ENCODE measurements at regions not wholly inside any gene's neighbourhood (a gene's known extent, or its start where the extent isn't known, plus 50 kb on each side); places are given as distances from the start of the nearest gene placed in this dataset.
"Not testable (repeated sequence)": the region's sequence is repeated elsewhere in the genome, so short reads cannot be mapped to it uniquely, and the experiment has no call there.

DNA sequence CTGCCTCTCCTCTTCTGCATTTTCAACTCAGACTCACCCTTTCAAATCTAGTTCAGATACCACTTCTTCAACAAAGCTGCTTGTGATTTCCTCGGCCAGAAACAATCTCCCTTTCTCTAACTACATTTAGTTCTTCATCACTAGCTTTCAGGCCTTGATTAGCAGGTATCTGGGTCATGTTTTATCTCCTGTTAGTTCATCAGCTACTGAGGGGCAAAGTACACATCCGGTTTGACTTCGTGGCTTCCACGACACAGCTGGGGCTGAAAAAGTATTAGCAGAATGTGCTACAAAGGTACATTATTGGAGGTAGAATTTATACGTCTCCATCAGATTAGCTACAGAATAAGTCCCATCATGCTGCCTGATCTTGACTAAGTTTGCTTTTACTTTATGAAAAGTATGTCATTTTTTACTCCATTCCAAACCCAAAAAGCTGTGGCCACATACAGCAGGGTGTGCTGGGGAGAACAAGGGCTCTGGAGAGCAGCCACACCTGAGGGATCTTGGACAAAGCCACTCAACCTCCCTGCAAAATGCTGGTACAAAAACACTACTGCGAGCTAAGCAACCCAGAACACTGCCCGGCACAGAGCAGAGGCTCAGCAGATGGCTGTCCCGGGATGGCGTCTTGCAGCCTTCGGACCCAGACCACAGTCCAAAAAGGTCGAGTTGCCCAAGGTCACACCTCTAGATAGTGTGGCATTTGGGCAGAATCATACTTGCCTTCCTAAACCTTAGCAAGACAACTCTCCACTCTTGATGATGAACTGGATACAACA lies 120.5 kb upstream of the PRKX start:
- DNase-seq (ENCODE audit: low read depth) = not testable (repeated sequence)

DNA sequence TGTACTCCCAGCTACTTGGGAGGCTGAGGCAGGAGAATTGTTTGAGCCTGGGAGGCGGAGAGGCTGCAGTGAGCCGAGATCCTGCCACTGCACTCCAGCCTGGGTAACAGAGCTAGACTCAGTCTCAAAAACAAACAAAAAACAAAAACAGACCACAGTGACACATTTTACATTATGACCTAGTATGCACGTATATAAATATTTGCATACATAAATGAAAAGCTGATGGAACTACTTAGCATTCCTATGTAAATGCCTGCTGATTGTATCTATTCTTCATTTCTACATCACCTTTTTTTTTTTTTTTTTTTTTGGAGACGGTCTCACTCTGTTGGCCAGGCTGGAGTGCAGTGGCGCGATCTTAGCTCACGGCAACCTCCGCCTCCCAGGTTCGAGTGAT lies 116.6 kb upstream of the PRKX start:
- DNase-seq (ENCODE audit: low read depth) = not testable (repeated sequence)

DNA sequence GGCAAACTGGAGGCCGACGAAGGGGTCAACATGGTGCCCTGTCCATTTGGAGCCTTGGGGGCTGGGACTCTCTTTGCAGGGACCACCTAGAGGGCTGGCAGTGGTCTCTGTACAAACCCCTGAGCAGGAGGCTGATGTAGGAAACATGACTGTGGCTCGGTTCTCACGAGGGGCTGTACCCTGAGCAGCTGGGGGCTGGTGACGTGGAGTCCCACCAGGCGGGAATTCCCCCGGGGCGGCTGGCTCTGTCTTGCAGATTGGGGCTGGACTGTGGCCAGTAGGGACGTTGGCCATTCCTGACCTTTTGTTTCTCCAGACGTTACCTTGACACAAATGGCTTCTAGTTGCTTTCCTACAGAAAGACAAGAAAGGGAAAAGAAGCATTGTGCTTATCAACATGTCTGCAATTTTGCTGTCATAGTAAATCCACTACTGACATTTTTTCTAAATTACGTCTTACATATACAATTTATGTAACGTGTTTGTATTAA lies 115.6 kb upstream of the PRKX start:
- not testable (repeated sequence) for DNase-seq (ENCODE audit: low read depth)

DNA sequence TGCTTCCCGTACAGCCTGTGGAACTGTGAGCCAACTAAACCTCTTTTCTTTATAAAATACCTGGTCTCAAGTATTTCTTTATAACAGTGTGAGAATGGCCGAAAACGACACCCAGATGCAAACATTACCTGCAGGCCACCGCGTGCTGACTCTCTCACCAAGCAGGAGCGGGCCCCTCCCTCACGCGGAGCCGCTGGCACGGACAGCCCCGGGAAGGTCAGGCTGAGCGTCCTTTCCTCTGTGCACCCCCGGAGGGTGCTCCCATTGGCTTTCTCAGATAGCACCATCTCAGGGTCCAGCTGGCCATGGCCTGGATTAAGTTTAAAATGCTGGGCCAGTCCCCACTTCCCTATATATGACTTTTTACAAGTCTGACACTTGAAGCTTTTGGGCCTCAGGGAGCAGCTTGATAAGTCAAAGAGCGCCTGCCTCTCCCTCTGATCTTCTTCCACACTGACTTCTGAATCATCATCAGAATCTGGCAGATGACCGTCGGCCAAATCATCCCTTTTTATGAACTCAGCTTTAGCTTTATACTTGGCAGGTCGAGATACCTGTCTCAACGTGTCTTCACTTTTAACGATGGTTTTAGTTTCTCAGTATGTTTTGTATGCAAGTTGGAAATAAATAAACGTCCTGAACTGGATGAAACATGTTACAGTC lies 115.1 kb upstream of the PRKX start:
- DNase-seq (ENCODE audit: low read depth) = not testable (repeated sequence)

DNA sequence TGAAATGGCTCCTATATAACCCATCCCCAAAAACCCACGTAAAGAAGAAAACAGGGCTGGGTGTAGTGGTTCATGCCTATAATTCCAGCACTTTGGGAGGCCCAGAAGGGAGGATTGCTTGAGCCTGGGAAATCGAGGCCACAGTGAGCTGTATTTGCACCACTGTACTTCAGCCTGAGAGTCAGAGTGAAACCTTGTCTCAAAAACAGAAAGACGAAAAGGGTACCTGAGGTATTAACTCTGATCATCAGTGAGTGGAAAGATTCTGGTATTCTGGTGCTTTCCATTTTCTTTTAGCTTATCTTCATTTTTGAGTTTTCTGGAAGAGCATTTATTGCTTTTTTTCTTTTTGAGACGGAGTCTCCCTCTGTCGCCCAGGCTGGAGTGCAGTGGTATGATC lies 110.6 kb upstream of the PRKX start:
- DNase-seq (ENCODE audit: low read depth) = not testable (repeated sequence)

DNA sequence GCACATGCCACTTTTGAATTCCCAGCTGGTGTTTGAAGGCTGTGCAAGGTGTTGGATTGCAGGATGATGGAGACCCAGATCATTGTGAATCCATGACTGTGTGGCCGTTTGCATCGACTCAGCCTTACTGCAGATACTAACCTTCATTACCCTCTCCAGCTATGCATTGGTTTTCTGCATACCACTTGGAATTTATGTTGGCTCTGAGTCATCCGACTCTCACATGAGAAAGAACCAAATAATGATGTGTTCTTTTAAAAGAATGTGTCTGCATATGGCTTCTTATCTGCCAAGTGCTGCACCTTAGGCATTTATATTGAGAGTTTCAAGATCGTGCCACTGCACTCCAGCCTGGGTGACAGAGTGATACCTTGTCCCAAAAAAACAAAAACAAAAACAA lies 106.7 kb upstream of the PRKX start:
- no peak for DNase-seq (ENCODE audit: low read depth)

DNA sequence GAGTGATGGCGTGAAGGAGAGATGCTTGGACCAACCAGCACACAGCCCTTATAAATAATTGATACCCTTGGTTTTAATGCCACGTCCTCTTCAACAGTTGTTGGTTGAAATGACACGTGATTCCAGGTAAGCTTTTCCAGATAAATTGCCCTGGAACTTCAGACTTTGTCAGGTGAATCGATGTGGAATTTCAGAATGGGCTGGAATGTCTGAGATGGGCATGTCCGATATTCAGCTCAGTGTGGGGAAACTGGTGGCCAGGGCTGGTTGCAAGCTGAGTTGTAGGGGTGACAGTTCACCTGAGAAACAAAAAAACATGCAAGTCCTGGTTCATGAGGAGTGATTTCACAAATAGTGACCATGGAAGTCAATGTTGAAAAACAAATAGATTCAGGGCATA lies 104.0 kb upstream of the PRKX start:
- DNase-seq (ENCODE audit: low read depth) = not testable (repeated sequence)

DNA sequence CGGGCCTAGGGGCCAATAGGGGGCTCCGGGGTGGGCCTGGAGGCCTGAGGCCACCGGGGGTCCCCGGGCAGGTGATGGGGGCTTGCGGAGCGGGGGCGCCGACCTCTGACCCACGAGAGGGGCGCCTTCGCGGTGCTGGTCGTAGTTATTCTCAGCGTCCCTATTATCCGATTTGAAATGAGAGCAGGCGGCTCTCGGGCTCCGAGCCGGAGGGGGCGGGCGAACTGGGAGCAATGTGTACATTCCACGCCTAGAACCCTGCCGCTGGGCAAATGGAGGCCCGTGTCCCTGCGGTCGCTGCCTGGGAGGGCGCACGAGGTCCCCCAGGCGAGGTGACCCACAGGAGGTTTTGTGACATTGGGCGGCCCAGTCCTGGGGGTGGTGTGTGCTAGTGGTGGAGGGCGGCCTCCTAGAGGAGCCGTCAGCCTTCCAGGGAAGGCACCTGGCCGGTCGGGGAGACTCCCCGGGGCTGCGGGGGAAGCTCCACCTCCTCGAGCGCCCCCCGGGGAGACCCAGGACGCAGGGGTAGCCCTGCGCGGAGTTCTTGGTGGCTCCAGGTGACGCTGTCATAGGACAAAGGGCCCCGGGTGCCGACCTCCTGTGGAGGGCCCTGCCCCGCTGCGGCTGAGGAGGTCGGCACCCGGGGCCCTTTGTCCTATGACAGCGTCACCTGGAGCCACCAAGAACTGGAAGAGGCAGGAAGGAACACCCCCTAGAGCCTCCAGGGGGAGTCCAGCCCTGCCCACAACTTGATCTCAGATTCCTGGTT lies 102.6 kb upstream of the PRKX start:
- peak; percentile 31 for DNase-seq (ENCODE audit: low read depth)

DNA sequence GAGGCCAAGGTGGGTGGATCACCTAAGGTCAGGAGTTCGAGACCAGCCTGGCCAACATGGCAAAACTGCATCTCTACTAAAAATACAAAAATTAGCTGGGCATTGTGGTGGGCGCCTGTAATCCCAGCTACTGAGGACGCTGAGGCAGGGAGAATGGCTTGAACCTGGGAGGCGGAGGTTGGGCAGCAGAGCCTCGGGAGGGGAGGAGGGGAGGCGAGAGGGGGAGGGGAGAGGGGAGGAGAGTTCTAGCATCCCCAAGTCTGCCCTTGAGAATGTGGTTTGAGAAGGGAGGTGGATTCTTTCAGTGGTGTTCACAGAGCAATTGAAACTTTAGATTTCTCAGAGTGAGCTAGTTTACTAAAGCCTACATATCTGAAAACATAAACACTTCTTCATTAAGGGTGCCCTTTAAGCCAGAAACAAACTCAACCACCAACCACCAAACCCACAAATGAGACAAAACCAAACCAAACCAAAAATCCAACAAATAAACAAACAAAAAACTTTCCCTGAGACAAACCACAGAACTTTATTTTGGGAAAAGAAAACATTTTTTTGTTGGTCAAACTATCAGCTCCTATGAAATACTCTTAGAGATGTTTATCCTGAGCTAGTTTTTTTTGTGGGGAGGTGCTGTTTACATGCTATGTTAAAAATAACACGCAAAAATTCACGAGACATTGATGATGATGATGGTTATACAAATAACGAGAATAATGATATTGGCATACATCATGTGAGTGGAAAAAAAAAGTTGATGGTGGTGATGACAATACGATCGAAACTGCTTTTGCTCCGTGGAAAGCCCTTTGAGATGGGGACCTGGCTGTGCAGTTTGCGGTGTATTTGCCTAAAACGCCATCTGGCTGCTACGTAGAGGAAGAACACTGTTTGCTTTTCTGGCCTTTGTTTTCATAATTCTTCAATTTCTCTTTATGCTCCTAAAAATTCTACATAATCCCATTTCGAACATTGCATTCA lies 98.2 kb upstream of the PRKX start:
- peak; percentile 12 for DNase-seq (ENCODE audit: low read depth)

DNA sequence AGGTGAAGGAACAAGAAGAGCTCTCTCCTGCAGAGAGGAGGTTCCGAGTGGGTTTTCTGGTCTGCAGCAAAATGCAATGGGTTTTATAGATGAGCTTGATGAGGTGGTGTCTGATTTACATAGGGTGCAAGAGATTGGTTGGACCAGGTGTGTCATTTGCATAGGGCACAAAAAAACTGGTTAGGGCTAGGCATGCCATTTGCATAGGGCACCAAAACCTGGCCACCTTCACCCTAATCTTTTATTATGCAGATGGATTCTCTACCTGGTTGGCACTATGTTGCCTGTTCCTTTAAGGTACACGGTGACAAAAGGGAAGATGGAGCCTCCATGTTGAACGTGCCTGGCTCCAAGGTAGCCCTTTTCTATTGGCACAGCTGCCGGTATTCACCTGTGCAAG lies 94.5 kb upstream of the PRKX start:
- no peak for DNase-seq (ENCODE audit: low read depth)

DNA sequence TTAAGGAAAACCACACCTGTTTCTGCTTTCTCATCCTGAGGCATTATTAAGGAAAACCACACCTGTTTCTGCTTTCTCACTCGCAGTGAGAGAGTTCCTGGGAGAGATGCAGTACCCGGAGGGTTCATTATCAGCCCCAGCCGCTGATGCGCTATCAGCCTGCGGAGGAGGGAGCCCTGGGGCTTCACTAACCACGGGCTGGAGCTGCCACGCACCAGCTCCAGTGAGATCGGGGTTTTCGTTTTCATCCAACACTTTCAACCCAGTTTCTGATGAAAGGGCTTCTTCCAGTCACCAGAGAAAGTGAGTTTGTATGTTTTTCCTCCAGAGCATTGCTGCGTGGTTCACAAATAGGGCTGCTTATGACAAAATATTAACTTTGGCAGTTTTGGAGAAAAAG lies 93.2 kb upstream of the PRKX start:
- no peak for DNase-seq (ENCODE audit: low read depth)

DNA sequence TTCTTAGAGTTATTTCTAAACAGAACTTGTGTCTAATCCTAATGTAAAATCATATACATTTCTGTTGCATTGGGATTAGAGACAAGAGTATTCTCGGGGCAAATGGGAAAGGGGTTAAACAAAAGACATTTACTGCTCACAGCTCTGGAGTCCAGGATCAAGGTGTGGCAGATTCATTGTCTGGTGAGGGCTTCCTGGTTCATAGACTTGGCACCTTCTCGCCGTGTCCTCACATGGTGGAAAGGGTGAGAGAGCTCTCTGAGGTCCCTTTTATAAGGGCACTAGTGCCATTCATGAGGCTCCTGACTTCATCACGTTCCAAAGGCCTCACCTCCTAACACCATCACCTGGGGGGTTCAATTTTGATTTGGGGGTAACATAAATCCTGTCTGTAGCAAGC lies 90.3 kb upstream of the PRKX start:
- DNase-seq (ENCODE audit: low read depth) = no peak

DNA sequence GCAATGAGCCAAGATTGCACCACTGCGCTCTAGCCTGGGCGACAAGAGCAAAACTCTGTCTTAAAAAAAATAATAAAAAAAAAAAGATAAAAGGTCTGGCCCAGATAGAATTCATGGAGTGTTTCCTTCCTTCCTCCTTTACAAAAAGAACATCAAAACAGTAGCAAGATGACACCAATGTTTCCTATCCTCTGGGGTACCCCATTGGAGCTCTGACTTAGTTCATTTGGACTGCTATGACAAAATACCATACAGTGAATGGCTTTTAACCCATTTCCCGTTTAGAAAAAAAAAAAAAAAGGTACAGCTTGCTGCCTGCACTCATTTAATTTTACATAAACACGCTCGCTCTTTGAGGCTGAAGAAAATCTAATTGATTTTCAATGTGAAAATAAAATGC lies 89.9 kb upstream of the PRKX start:
- DNase-seq (ENCODE audit: low read depth) = no peak

DNA sequence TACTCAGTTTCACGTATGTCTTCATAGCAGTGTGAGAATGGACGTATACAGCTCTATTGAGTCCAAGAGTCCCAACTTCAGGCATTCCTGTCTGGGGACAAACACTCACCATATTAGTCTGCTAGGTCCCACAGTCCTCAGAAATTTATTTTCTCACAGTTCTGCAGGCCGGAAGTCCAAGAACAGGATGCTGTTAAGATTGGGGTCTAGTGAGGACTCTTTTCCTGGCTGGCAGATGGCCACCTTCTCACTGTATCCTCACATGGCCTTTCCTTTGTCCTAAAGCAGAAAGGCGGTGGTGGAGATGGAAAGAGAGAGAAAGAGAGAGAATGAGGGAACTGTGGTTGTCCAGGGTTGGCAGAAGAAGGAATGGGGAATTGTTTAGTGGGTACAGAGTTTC lies 82.0 kb upstream of the PRKX start:
- DNase-seq (ENCODE audit: low read depth) = not testable (repeated sequence)

DNA sequence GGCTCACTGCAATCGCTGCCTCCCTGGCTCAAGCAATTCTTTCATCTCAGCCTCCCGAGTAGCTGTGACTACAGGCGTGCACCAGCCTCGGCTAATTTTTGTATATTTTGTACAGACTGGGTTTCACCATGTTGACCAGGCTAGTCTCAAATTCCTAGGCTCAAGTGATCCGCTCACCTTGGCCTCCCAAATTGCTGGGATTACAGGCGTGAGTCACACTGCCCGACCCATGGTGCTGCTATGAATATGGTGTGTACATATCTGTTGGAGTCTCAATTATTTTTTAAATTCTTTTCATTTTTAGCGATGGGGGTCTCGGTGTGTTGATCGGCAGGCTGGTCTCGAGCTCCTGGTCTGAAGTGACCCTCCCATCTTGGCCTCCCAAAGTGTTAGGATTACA lies 78.0 kb upstream of the PRKX start:
- no peak for DNase-seq (ENCODE audit: low read depth)

DNA sequence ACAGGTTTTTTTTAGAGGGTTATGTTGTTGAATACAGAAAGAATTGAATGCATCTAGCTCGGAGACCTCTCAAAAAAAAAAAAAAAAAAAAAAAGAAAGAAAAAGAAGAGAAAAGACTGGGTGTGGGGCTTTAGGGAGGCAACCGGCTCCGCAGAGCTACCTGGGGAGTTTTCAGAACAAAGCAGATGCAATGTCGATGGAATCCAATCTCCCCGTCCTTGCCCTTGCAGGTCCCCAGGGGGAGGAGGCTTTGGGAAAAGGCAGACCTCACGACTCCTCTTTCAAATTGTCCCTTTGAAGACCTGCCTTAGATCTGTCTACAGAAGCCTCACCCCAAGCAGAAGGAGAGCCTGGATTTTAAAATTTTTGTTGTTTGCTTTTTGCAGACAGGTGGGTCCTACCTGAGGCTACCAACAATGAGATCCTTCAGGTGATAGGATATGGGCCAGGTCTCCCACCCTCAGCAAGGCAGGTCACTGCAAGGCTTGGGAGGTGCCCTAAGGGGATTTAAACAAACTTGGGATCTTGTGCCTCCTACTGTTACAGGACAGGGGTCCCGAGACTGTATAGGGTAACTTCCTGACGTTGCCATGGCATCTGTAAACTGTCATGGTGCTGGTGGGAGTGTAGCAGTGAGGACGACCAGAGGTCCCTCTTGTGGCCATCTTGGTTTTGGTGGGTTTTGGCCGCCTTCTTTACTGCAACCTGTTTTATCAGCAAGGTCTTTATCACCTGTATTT lies 75.2 kb upstream of the PRKX start:
- no peak for DNase-seq (ENCODE audit: low read depth)

DNA sequence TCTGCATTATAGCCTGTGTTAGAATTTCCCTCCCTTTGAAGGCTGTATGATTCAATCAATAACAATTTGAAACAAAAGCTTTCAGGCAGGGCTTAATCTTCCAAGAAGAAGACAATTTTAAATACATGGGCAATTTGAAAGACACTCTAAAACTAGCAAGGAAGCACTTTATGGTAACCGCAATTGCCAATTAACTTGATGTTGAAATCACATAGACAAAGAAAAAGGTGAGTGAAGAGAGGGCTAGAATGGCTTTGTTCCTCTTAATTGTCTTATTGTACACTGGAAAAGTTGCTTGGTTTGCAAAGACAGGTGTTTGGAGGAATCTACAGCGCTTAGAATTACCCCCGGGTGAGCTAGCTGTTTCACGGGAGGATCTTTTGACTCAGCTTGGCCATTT lies 74.4 kb upstream of the PRKX start:
- DNase-seq (ENCODE audit: low read depth) = no peak

DNA sequence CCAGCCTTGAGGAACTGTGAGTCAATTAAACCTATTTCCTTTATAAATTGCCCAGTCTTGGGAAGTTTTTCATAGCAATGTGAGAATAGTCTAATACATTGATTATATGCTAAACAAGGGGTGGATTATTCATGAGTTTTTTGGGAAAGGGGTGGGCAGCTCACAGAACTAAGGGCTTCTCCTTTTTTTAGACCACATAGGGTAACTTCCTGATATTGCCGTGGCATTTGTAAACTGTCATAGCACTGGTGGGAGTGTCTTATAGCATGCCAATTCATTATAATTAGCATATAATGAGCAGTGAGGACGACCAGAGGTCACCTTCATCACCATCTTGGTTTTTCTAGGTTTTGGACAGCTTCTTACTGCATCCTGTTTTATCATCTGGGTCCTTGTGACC lies 72.4 kb upstream of the PRKX start:
- not testable (repeated sequence) for DNase-seq (ENCODE audit: low read depth)

DNA sequence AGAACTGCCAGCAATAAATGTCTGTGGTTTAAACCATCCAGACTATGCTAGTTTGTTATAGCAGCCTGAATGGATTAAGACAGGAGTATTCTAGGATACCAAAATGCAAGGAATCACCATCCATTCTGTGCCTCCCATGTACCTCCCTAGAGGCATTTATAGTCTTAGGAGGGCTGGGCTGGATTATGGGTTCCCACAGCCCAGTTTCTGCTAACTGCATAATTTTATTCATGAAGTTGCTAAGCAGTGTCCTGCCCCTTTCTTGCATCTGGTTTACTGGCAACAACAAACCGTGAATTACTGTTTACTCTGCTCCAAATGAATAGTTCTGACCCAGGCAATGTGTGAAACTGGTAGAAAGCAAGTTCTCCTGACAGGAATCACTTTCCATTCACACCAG lies 67.1 kb upstream of the PRKX start:
- DNase-seq (ENCODE audit: low read depth) = no peak

DNA sequence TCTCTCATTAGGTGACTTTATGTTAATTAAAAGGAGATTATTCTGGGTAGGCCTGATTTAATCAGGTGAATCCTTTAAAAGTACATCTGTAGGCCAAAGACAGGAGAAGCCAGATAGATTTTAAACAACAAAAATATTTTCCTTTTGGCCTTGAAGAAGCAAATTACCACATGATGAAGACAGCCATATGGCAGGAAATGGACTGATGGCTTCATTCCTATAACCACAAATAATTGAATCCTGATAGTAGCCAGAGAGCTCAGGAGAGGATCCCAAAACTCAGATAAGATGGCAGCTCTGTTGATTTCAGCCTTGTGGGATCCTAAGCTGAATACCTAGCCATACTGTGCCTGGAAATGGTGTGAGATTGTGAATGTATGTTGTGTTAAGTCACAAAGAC lies 66.1 kb upstream of the PRKX start:
- DNase-seq (ENCODE audit: low read depth) = no peak

DNA sequence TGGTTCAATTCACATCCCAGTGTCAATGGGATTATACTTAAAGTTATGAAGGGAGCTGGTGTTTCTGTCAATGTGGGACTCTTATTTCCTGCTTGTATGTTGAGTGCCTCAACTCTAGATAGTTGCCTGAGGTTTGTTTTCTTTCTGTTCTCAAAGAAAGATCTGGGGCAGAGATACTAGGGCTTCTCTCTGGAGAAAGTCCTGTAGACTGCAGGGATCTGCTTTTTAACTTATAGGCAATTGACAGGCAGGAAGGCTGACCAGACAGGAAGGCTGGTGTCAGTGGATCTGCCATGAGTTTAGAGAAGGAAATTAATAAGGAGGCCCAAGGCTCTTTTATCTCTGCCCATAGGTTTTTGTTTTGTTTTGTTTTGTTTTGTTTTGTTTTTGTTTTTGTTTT lies 64.0 kb upstream of the PRKX start:
- DNase-seq (ENCODE audit: low read depth) = no peak
